Loucy (cell line): ENCODE measurements at regions not wholly inside any gene's neighbourhood (a gene's known extent, or its start where the extent isn't known, plus 50 kb on each side); places are given as distances from the start of the nearest gene placed in this dataset.

ENCODE experiments used
- H2AFZ ChIP-seq: fragments of 200-600 bp; sonication (generic); 2 replicates; pipeline ENCODE4 v1.6.0; 2016; ENCODE audit warnings: antibody characterized with exemption, mild to moderate bottlenecking, low read length, moderate library complexity
- H3F3A ChIP-seq: fragments of 200-600 bp; 2 replicates; pipeline ENCODE4 v1.6.0; 2016; ENCODE audit warnings: antibody characterized with exemption, low read depth, mild to moderate bottlenecking
- H3K27me3 ChIP-seq: fragments of 200-600 bp; sonication (generic); 2 replicates; pipeline ENCODE4 v1.6.1; 2014; ENCODE audit warnings: low read length, mild to moderate bottlenecking; ENCODE audit not compliant: insufficient read depth, poor library complexity, severe bottlenecking
- H3K36me3 ChIP-seq: fragments of 200-600 bp; sonication (generic); 2 replicates; pipeline ENCODE4 v1.6.1; 2016; ENCODE audit warnings: low read length; ENCODE audit not compliant: insufficient read depth
- H3K4me1 ChIP-seq: fragments of 200-600 bp; sonication (generic); 2 replicates; pipeline ENCODE4 v1.5.1; 2014; ENCODE audit warnings: low read length, mild to moderate bottlenecking; ENCODE audit not compliant: insufficient read depth, poor library complexity, severe bottlenecking
- H3K4me2 ChIP-seq: fragments of 200-600 bp; sonication (generic); 2 replicates; pipeline ENCODE4 v1.6.0; 2014; ENCODE audit warnings: antibody characterized with exemption, low read length, low read depth, mild to moderate bottlenecking; ENCODE audit not compliant: poor library complexity, severe bottlenecking
- H3K4me3 ChIP-seq: fragments of 200-600 bp; sonication (generic); 2 replicates; pipeline ENCODE4 v1.5.1; 2014; ENCODE audit warnings: low read length, mild to moderate bottlenecking, mixed read lengths; ENCODE audit not compliant: poor library complexity, severe bottlenecking
- H3K79me2 ChIP-seq: fragments of 200-600 bp; sonication (generic); 2 replicates; pipeline ENCODE4 v1.6.1; 2014; ENCODE audit warnings: low read length; ENCODE audit not compliant: insufficient read depth
- H3K9ac ChIP-seq: fragments of 200-600 bp; sonication (generic); 2 replicates; pipeline ENCODE4 v1.6.0; 2014; ENCODE audit warnings: mild to moderate bottlenecking, low read depth, low read length, moderate library complexity; ENCODE audit not compliant: poor library complexity, severe bottlenecking
- H3K9me2 ChIP-seq: fragments of 200-600 bp; sonication (generic); replicated peaks from 2 replicates; pipeline ENCODE4 v1.6.1; 2016; ENCODE audit warnings: low read depth, low read length, mixed read lengths
- H3K9me3 ChIP-seq: fragments of 200-600 bp; sonication (generic); 2 replicates; pipeline ENCODE4 v1.6.1; 2014; ENCODE audit warnings: mild to moderate bottlenecking, antibody characterized with exemption, low read length, low read depth; ENCODE audit not compliant: insufficient read depth
- H4K20me1 ChIP-seq: fragments of 200-600 bp; sonication (generic); 2 replicates; pipeline ENCODE4 v1.6.0; 2014; ENCODE audit warnings: antibody characterized with exemption, low read length, mild to moderate bottlenecking; ENCODE audit not compliant: insufficient read depth, poor library complexity, severe bottlenecking
- CTCF ChIP-seq: fragments of 200-600 bp; sonication (generic); conservative IDR thresholded peaks from 2 replicates; pipeline ENCODE4 v1.5.1; 2014; ENCODE audit warnings: mild to moderate bottlenecking, antibody characterized with exemption, low read length
- EZH2phosphoT487 ChIP-seq: fragments of 200-600 bp; IDR thresholded peaks from 2 replicates; pipeline ENCODE4 v1.6.1; 2018; ENCODE audit warnings: antibody characterized with exemption, mild to moderate bottlenecking, moderate library complexity, borderline replicate concordance

- no peaks in the 10 kb centered on the region for H3K9me2 ChIP-seq
- no peaks in the 10 kb centered on the region for H3K9me3 ChIP-seq
- H3K9ac ChIP-seq = no peak overlapping the region
- no peaks in the 10 kb centered on the region for H3K36me3 ChIP-seq
- no peak overlapping the region for H3K4me2 ChIP-seq
- no peak overlapping the region for H3K4me3 ChIP-seq
- no peaks in the 10 kb centered on the region for H3F3A ChIP-seq
- H3K4me1 ChIP-seq = no peaks in the 10 kb centered on the region
- H3K79me2 ChIP-seq = no peaks in the 10 kb centered on the region
- H2AFZ ChIP-seq = no peak overlapping the region
- TF ChIP-seq EZH2phosphoT487 (no peak), CTCF (no peak)
- H4K20me1 ChIP-seq = no peaks in the 10 kb centered on the region
- H3K27me3 ChIP-seq = no peaks in the 10 kb centered on the region
These were observed 490.9 kb upstream of the INTU start for GRCh38 chr4:127141856-127142255.

GRCh38 chr4:127143460-127144195, 489.1 kb upstream of the INTU start:
- Histone ChIP-seq H4K20me1 (no peaks in the 10 kb centered on the region), H3K36me3 (no peaks in the 10 kb centered on the region), H3K79me2 (no peaks in the 10 kb centered on the region), H2AFZ (no peak overlapping the region), H3K27me3 (no peaks in the 10 kb centered on the region), H3K9me2 (no peaks in the 10 kb centered on the region), H3F3A (no peaks in the 10 kb centered on the region), H3K4me1 (no peaks in the 10 kb centered on the region), H3K9ac (no peak overlapping the region), H3K4me3 (no peak overlapping the region), H3K9me3 (no peaks in the 10 kb centered on the region), H3K4me2 (no peak overlapping the region)
- TF ChIP-seq CTCF = no peak
- TF ChIP-seq EZH2phosphoT487 = no peak

- no peaks in the 10 kb centered on the region for H4K20me1 ChIP-seq
- H3K79me2 ChIP-seq = no peaks in the 10 kb centered on the region
- no peaks in the 10 kb centered on the region for H3K4me1 ChIP-seq
- TF ChIP-seq CTCF (no peak), EZH2phosphoT487 (no peak)
- no peaks in the 10 kb centered on the region for H3K36me3 ChIP-seq
- no peaks in the 10 kb centered on the region for H3K9me3 ChIP-seq
- H3K9ac ChIP-seq = no peak overlapping the region
- no peak overlapping the region for H2AFZ ChIP-seq
- H3F3A ChIP-seq = no peaks in the 10 kb centered on the region
- H3K4me3 ChIP-seq = no peak overlapping the region
- no peak overlapping the region for H3K4me2 ChIP-seq
- no peaks in the 10 kb centered on the region for H3K27me3 ChIP-seq
- no peaks in the 10 kb centered on the region for H3K9me2 ChIP-seq
These were observed 487.7 kb upstream of the INTU start for GRCh38 chr4:127145006-127145540.
